K562 (cell line): ENCODE measurements at regions not wholly inside any gene's neighbourhood (a gene's known extent, or its start where the extent isn't known, plus 50 kb on each side); places are given as distances from the start of the nearest gene placed in this dataset.

Experiments used
- ATF1 ChIP-seq, 2 experiments: fragments of 450-650 bp in 1 of 2; IDR thresholded peaks; 2 replicates each; pipeline ENCODE4 v1.6.1; 2016; ENCODE audit warnings: missing compliant biosample characterization in 1 of 2, missing genetic modification characterization in 1 of 2
- SRSF7 ChIP-seq: fragments of 200-400 bp; formaldehyde crosslinking; optimal IDR thresholded peaks from 2 replicates; pipeline ENCODE3; 2017; ENCODE audit warnings: mild to moderate bottlenecking, low read depth, low read length
- ZC3H4 ChIP-seq: sonication (generic); formaldehyde crosslinking; IDR thresholded peaks from 2 replicates; pipeline ENCODE4 v1.9.0; 2021; ENCODE audit warnings: missing genetic modification reagents, borderline replicate concordance

DNA sequence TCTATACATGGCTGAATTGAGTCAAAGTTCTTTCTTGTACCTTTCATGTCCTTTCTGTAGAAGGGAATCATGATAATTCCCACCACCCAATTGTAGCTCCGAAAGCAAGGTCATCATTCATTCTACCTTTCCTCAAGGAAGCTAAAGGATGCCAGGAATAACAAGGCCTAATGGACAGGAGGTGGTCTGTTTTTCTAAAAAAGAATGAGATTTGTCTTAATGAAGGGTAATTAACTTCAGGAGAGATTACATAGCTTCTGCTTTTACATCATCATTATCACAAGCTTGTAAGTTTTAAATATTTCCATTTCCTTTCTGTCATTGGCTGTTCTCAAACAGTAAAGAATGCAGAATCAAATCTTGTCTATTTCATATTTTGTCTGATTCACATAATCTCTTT is 249.5 kb upstream of the SORCS1 start:
- no peak for TF ChIP-seq ZC3H4 (CRISPR knock-in tag)
- no peak for TF ChIP-seq ATF1 (CRISPR knock-in tag; IDR thresholded peaks at IDR 0.05)
- TF ChIP-seq ATF1 (tag; IDR thresholded peaks at IDR 0.05) = no peak
- TF ChIP-seq SRSF7 = no peak
